Spleen (tissue), 11 donors: ENCODE measurements at regions not wholly inside any gene's neighbourhood (a gene's known extent, or its start where the extent isn't known, plus 50 kb on each side); places are given as distances from the start of the nearest gene placed in this dataset.

Experiments used
- DNase-seq: peaks from one replicate; pipeline ENCODE4 v3.0.0-alpha.2; 2020
- H3K27ac ChIP-seq, 8 donors: fragments of 200-600 bp; sonication (generic) in 7 of 8; 1 replicate in 4 of 8; 2 replicates in 4 of 8; pipeline versions ENCODE4 v1.5.0 to v1.8.0; 2016 to 2021; ENCODE audit warnings: inconsistent platforms in 4 of 8, mild to moderate bottlenecking in 4 of 8, moderate library complexity in 1 of 8
- H3K27me3 ChIP-seq, 7 donors: fragments of 200-600 bp; sonication (generic) in 6 of 7; replicated peaks in 1 of 7; 1 replicate in 4 of 7; 2 replicates in 3 of 7; pipeline versions ENCODE4 v1.5.0 to v1.8.0; 2016 to 2021; ENCODE audit warnings: inconsistent platforms in 3 of 7, mild to moderate bottlenecking in 1 of 7
- H3K36me3 ChIP-seq, 6 donors: fragments of 200-600 bp; sonication (generic) in 5 of 6; 1 replicate in 4 of 6; 2 replicates in 2 of 6; pipeline versions ENCODE4 v1.5.0 to v1.8.0; 2016 to 2021; ENCODE audit warnings: inconsistent platforms in 2 of 6
- H3K4me1 ChIP-seq, 6 donors: fragments of 200-600 bp; sonication (generic) in 5 of 6; 1 replicate in 3 of 6; 2 replicates in 3 of 6; pipeline versions ENCODE4 v1.5.0 to v1.8.0; 2016 to 2021; ENCODE audit warnings: inconsistent platforms in 3 of 6
- H3K4me3 ChIP-seq, 8 donors: fragments of 200-600 bp; sonication (generic) in 7 of 8; 1 replicate in 4 of 8; 2 replicates in 4 of 8; pipeline versions ENCODE4 v1.5.0 to v1.8.0; 2016 to 2021; ENCODE audit warnings: inconsistent platforms in 4 of 8, mild to moderate bottlenecking in 4 of 8, moderate library complexity in 2 of 8
- H3K9me3 ChIP-seq, 8 donors: fragments of 200-600 bp; sonication (generic) in 7 of 8; 1 replicate in 4 of 8; 2 replicates in 4 of 8; pipeline versions ENCODE4 v1.5.0 to v1.8.0; 2016 to 2021; ENCODE audit warnings: inconsistent platforms in 4 of 8
- POLR2A ChIP-seq, 3 donors: fragments of 450-650 bp; IDR thresholded peaks; one replicate each; pipeline ENCODE4 v1.5.1; 2017; ENCODE audit warnings: antibody characterized with exemption in 3 of 3, mild to moderate bottlenecking in 1 of 3
- POLR2AphosphoS5 ChIP-seq, 3 donors: sonication (generic); formaldehyde crosslinking; IDR thresholded peaks; one replicate each; pipeline ENCODE4 v1.5.1; 2017; ENCODE audit warnings: antibody characterized with exemption in 3 of 3
- WGBS, 5 donors: extraction: QIAGEN DNeasy Blood & Tissue Kit in 3 of 5; methylation state at CpG; one replicate each; pipeline versions ENCODE4 v1.1.5 to v1.1.7; 2013 to 2018; 5-methylcytosine and 5-hydroxymethylcytosine counted together
- intact Hi-C: fragments of 100-400 bp; cut with DNase I; formaldehyde crosslinking; loops from one replicate; pipeline ENCODE4 v1.15.0; 2023; ENCODE audit warnings: low total_unique reads
- TF ChIP-seq, protein P1 (sequence below), 11 experiments: fragments of 200-600 bp in 7 of 11; fragments of 450-650 bp in 4 of 11; sonication (generic) in 4 of 11; IDR thresholded peaks in 8 of 11; conservative IDR thresholded peaks in 3 of 11; 1 replicate in 7 of 11; 2 replicates in 4 of 11; pipeline versions ENCODE4 v1.4.0 to v1.8.0; 2016 to 2021; ENCODE audit warnings: antibody characterized with exemption in 11 of 11, inconsistent platforms in 4 of 11, mild to moderate bottlenecking in 1 of 11
- donor health status: healthy with polysubstance abuse.
- donor health status: DM: no; HTN: no; CAD: no; lungs with moderate emphysema.
- donor health status: DM: no; HTN: no; CAD: no.
- donor health status: Bipolar disorder and iron deficiency.
- donor health status: healthy.
- donor health status: DM: no; HTN: no; CAD: no.
- donor health status: DM: yes; HTN: yes; CAD: no.

GRCh38 chr18:28766721-28767120 is 589.8 kb upstream of the CDH2 start:
- no peak overlapping the region for H3K27ac ChIP-seq
- H3K9me3 ChIP-seq, result no peaks in the 10 kb centered on the region
- TF ChIP-seq POLR2A (IDR thresholded peaks at IDR 0.05), result no peak
- no peak for TF ChIP-seq POLR2AphosphoS5 (IDR thresholded peaks at IDR 0.05)
- TF ChIP-seq, protein P1, sequence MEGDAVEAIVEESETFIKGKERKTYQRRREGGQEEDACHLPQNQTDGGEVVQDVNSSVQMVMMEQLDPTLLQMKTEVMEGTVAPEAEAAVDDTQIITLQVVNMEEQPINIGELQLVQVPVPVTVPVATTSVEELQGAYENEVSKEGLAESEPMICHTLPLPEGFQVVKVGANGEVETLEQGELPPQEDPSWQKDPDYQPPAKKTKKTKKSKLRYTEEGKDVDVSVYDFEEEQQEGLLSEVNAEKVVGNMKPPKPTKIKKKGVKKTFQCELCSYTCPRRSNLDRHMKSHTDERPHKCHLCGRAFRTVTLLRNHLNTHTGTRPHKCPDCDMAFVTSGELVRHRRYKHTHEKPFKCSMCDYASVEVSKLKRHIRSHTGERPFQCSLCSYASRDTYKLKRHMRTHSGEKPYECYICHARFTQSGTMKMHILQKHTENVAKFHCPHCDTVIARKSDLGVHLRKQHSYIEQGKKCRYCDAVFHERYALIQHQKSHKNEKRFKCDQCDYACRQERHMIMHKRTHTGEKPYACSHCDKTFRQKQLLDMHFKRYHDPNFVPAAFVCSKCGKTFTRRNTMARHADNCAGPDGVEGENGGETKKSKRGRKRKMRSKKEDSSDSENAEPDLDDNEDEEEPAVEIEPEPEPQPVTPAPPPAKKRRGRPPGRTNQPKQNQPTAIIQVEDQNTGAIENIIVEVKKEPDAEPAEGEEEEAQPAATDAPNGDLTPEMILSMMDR (IDR thresholded peaks at IDR 0.05 in 8 of 11, conservative IDR thresholded peaks at IDR 0.05 in 3 of 11), result no peak
- no peaks in the 10 kb centered on the region for H3K4me1 ChIP-seq
- H3K27me3 ChIP-seq, result no peaks in the 10 kb centered on the region
- intact Hi-C loops, result no loop called here
- H3K36me3 ChIP-seq, result no peaks in the 10 kb centered on the region
- no peak for DNase-seq
- H3K4me3 ChIP-seq, result no peak overlapping the region

DNA sequence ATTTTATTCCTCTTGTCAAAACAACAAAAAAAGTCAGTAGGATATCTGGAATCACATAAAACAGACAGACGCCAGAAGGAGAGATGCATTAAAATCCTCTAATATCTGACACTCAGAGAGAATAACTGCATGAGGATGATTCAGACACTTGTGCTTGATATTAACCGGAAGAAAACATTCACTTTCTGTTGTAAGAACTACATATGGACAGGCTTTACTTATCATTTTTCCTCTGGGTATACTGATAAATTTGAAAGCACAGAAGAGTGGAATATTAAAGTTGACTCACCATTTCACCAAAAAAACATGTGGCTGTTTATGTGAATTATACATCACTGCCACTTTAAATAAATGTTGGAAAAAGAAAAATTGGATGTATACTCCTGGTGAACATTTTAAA is 589.1 kb upstream of the CDH2 start:
- intact Hi-C loops, result no loop called here
- Histone ChIP-seq H3K27ac (no peak overlapping the region), H3K4me1 (no peaks in the 10 kb centered on the region), H3K9me3 (no peaks in the 10 kb centered on the region), H3K4me3 (no peak overlapping the region), H3K27me3 (no peaks in the 10 kb centered on the region), H3K36me3 (no peaks in the 10 kb centered on the region)
- WGBS, 5 donors, result 78 to 97% (median 87%) methylated on average over 2 of the region's 2 CpGs
- no peak for TF ChIP-seq POLR2AphosphoS5 (IDR thresholded peaks at IDR 0.05)
- no peak for TF ChIP-seq POLR2A (IDR thresholded peaks at IDR 0.05)
- TF ChIP-seq, protein P1 (IDR thresholded peaks at IDR 0.05 in 8 of 11, conservative IDR thresholded peaks at IDR 0.05 in 3 of 11), result no peak
- no peak for DNase-seq

- Histone ChIP-seq H3K4me1 (no peaks in the 10 kb centered on the region), H3K4me3 (no peak overlapping the region), H3K27ac (no peak overlapping the region), H3K36me3 (no peaks in the 10 kb centered on the region), H3K27me3 (no peaks in the 10 kb centered on the region), H3K9me3 (no peaks in the 10 kb centered on the region)
- TF ChIP-seq, protein P1 (IDR thresholded peaks at IDR 0.05 in 8 of 11, conservative IDR thresholded peaks at IDR 0.05 in 3 of 11), result no peak
- WGBS, 5 donors, result 86 to 95% (median 89%) methylated on average over 5 of the region's 5 CpGs
- DNase-seq, result no peak
- intact Hi-C loops, result no loop called here
Observed at GRCh38 chr18:28760299-28760698, 583.4 kb upstream of the CDH2 start.

DNA sequence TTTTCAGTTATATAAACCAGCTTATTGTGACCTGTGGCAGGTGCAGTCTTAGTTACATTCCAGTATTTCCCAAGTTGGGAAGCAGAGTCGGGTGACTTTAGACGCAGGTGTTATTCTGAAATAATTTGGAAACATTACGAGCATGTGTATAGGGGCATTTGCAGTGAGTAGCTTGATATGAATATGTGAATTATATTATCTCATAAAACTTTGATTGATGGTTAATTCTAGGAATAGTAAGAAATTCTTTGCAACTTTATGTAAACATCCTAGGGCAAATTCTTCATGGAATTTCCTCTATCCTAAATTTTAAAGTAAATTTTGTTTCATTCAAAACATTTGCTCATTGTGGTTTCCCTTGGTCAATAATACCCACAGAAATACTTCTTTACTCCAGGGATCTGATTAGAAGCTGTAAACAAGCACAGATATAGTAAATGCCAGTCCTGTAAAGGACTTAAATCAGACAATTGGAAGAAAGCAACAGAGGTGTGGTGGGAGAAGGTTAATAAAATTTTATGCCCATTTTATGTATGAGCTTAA is 580.6 kb upstream of the CDH2 start:
- Histone ChIP-seq H3K27me3 (no peaks in the 10 kb centered on the region), H3K4me1 (no peaks in the 10 kb centered on the region), H3K9me3 (no peaks in the 10 kb centered on the region), H3K27ac (no peak overlapping the region), H3K4me3 (no peak overlapping the region), H3K36me3 (no peaks in the 10 kb centered on the region)
- no peak for TF ChIP-seq POLR2A (IDR thresholded peaks at IDR 0.05)
- no peak for TF ChIP-seq POLR2AphosphoS5 (IDR thresholded peaks at IDR 0.05)
- TF ChIP-seq, protein P1 (IDR thresholded peaks at IDR 0.05 in 8 of 11, conservative IDR thresholded peaks at IDR 0.05 in 3 of 11), result no peak
- intact Hi-C loops, result no loop called here
- WGBS, 5 donors, result 89 to 97% (median 92%) methylated on average over 3 of the region's 3 CpGs
- DNase-seq, result no peak
